HG03280 (cell line): ENCODE measurements at regions not wholly inside any gene's neighbourhood (a gene's known extent, or its start where the extent isn't known, plus 50 kb on each side); places are given as distances from the start of the nearest gene placed in this dataset.

Experiments
- ATAC-seq: cut with Tn5 transposase; IDR thresholded peaks from one replicate; pipeline ENCODE4 v1.9.1; 2021; ENCODE audit warnings: mild to moderate bottlenecking, moderate library complexity; ENCODE audit not compliant: unreplicated experiment

DNA sequence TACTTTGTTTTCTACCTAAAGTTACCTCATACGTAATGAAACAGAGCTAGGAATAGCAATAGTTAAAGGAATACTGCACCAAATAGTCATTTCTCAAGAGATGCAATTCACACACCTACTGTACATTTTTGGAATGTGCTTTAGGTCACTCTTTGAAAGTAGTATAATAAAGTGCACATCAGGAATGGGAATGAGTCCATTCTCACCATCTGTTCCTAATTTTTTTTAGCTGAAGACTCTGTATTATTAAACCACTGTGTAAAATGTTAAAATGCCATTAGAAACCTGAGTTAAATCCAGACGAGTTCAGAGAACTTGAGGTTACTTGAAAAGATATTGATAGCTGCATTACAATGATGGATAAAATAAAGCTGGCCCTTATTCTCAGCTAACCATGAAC lies 51.9 kb upstream of the EPHA7 start:
- ATAC-seq = no peak
